DND-41 (cell line): ENCODE measurements at regions not wholly inside any gene's neighbourhood (a gene's known extent, or its start where the extent isn't known, plus 50 kb on each side); places are given as distances from the start of the nearest gene placed in this dataset.

Experiments used
- ATAC-seq: fragments of 200-7000 bp; cut with Tn5 transposase; 3 replicates; pipeline ENCODE4 v1.9.1; 2021; ENCODE audit warnings: low read depth; ENCODE audit not compliant: insufficient read depth
- DNase-seq: peaks from one replicate; pipeline ENCODE4 v3.0.0-alpha.2; 2020
- H2AFZ ChIP-seq: 2 replicates; pipeline ENCODE4 v1.6.0; 2012; ENCODE audit warnings: low read depth, low read length
- H3K27ac ChIP-seq: 2 replicates; pipeline ENCODE4 v1.5.1; 2012; ENCODE audit warnings: low read length, inconsistent platforms
- H3K27me3 ChIP-seq: fragments of 200-600 bp; sonication (generic); 2 replicates; pipeline ENCODE4 v1.6.0; 2012; ENCODE audit warnings: low read length, mild to moderate bottlenecking, inconsistent platforms; ENCODE audit not compliant: insufficient read depth, poor library complexity
- H3K36me3 ChIP-seq: 2 replicates; pipeline ENCODE4 v1.5.1; 2012; ENCODE audit warnings: low read length, inconsistent platforms; ENCODE audit not compliant: insufficient read depth
- H3K4me1 ChIP-seq: 2 replicates; pipeline ENCODE4 v1.5.1; 2012; ENCODE audit warnings: mild to moderate bottlenecking, low read length; ENCODE audit not compliant: insufficient read depth
- H3K4me2 ChIP-seq: 2 replicates; pipeline ENCODE4 v1.6.0; 2012; ENCODE audit warnings: mild to moderate bottlenecking, moderate library complexity, low read length, inconsistent platforms; ENCODE audit not compliant: insufficient read depth
- H3K4me3 ChIP-seq, 2 experiments: fragments of 200-600 bp in 1 of 2; shearing (Covaris generic) in 1 of 2; 2 replicates each; pipeline ENCODE4 v1.5.1; 2012 to 2016; ENCODE audit warnings: inconsistent platforms in 2 of 2, low read length in 2 of 2, mild to moderate bottlenecking in 2 of 2, low read depth in 1 of 2, moderate library complexity in 1 of 2
- H3K79me2 ChIP-seq: 2 replicates; pipeline ENCODE4 v1.6.0; 2012; ENCODE audit warnings: low read length, inconsistent platforms; ENCODE audit not compliant: insufficient read depth
- H3K9ac ChIP-seq: 2 replicates; pipeline ENCODE4 v1.6.0; 2012; ENCODE audit warnings: low read depth, mild to moderate bottlenecking, inconsistent platforms, low read length, moderate library complexity
- H3K9me3 ChIP-seq: 2 replicates; pipeline ENCODE4 v1.5.1; 2012; ENCODE audit warnings: low read length, moderate library complexity, mild to moderate bottlenecking, inconsistent platforms; ENCODE audit not compliant: insufficient read depth, severe bottlenecking
- H4K20me1 ChIP-seq: 2 replicates; pipeline ENCODE4 v1.6.0; 2012; ENCODE audit warnings: low read length; ENCODE audit not compliant: insufficient read depth
- EZH2 ChIP-seq: IDR thresholded peaks from 3 replicates; pipeline ENCODE4 v1.6.1; 2012; ENCODE audit warnings: borderline replicate concordance, low read depth, mild to moderate bottlenecking, moderate library complexity, low read length, inconsistent platforms; ENCODE audit not compliant: severe bottlenecking
- TF ChIP-seq, protein P1 (sequence below): IDR thresholded peaks from 2 replicates; pipeline ENCODE4 v1.5.1; 2012; ENCODE audit warnings: borderline replicate concordance, low read length, moderate library complexity, mild to moderate bottlenecking; ENCODE audit not compliant: poor library complexity, severe bottlenecking; ENCODE audit errors: extremely low read depth

DNA sequence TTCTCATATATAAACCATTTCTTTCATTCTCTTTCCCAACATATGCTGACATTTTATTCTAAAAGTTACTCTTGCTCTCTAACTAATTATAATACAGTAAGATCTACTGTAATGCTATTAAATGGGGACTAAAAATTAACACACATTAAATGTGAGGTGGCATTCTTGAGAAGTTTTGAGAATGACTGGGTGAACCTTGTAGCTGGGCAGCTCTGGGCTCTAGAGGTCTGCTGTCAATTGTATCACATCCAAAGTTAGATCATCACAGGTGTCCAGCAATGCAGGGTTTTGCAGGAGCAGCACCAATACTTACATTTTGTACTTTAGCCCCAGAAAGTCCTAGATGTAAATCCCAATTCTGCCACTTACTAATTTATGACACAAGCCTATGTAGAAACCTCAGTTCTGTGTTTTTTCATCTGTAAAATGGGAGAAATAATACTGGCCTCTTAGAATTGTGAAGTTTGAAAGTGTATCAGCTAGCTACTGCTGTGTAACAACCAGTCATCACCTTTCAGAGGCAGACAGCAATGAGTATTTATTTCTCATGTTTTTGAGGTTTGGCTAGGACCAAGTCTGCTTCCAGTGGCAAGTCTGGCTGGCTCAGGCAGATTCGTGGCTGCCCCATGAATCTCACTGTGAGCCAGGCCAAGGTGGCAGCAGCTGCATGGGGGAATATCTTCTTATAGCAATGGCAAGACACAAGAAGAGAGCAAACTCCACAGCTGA lies 79.6 kb upstream of the EMX2 start:
- no peak overlapping the region for H2AFZ ChIP-seq
- no peaks in the 10 kb centered on the region for H3K36me3 ChIP-seq
- DNase-seq (no peak), ATAC-seq (no peak)
- no peaks in the 10 kb centered on the region for H3K9me3 ChIP-seq
- no peak overlapping the region for H3K9ac ChIP-seq
- H3K27ac ChIP-seq: no peak overlapping the region
- no peaks in the 10 kb centered on the region for H3K79me2 ChIP-seq
- no peaks in the 10 kb centered on the region for H3K4me1 ChIP-seq
- H3K4me2 ChIP-seq: no peak overlapping the region
- H3K27me3 ChIP-seq: no peaks in the 10 kb centered on the region
- H3K4me3 ChIP-seq: no peak overlapping the region
- no peaks in the 10 kb centered on the region for H4K20me1 ChIP-seq
- no peak for TF ChIP-seq EZH2
- TF ChIP-seq, protein P1, sequence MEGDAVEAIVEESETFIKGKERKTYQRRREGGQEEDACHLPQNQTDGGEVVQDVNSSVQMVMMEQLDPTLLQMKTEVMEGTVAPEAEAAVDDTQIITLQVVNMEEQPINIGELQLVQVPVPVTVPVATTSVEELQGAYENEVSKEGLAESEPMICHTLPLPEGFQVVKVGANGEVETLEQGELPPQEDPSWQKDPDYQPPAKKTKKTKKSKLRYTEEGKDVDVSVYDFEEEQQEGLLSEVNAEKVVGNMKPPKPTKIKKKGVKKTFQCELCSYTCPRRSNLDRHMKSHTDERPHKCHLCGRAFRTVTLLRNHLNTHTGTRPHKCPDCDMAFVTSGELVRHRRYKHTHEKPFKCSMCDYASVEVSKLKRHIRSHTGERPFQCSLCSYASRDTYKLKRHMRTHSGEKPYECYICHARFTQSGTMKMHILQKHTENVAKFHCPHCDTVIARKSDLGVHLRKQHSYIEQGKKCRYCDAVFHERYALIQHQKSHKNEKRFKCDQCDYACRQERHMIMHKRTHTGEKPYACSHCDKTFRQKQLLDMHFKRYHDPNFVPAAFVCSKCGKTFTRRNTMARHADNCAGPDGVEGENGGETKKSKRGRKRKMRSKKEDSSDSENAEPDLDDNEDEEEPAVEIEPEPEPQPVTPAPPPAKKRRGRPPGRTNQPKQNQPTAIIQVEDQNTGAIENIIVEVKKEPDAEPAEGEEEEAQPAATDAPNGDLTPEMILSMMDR: no peak

DNA sequence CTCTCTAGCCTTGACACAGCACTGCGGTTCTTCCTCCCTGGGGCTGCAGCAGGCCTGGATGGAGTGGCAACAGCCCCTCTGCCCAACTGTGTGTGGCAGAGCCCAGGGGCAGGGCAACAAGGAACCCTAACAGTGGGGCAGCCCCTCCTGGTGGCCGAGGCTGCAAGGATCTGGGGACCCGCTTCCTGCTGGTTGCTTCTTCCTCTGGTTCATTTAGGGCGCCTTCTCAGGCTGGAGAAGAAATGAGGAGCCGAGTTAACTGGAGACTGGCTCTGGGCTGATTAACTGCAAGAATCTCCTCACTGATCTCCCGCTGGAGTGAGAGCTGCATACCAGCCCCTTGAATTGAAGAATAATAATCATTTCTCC lies 80.1 kb upstream of the EMX2 start:
- Histone ChIP-seq H4K20me1 (no peaks in the 10 kb centered on the region), H3K79me2 (no peaks in the 10 kb centered on the region), H3K9me3 (no peaks in the 10 kb centered on the region), H3K27ac (no peak overlapping the region), H3K27me3 (no peaks in the 10 kb centered on the region), H2AFZ (no peak overlapping the region), H3K4me2 (no peak overlapping the region), H3K9ac (no peak overlapping the region), H3K4me1 (no peaks in the 10 kb centered on the region), H3K36me3 (no peaks in the 10 kb centered on the region), H3K4me3 (no peak overlapping the region)
- DNase-seq (no peak), ATAC-seq (no peak)
- TF ChIP-seq, protein P1: peak; percentile 10
- TF ChIP-seq EZH2: no peak

DNA sequence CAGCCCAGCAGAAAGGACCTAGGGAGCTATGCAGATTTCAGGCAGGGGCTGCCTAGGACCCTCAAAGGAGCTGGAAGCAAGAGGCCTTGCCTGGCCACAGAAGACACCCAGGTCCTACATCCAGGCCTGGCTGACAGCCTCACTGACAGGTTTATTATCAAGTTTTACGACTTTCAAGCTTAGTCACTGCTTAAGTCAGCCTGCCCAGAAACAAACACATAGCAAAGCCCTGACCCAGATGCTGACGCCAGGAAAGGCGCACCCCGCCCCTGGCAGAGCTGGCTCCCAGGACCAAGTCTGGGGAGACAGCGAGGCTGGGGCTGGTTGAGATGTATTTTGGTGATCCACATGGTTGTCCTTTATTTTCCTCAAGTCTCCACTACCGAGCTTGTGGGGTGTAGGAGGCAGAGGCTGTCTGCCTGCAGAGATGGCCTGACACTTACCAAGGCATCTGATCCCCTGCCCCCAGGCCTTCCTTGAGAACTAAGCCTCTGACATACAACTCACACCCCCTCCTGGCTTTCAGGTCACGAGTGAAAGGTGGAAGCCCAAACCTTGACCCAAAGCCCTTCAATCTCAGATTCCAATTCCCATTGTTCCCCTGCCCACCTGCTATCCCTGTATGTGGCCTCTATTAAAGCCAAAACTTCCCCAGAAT lies 80.7 kb upstream of the EMX2 start:
- no peak for TF ChIP-seq EZH2
- TF ChIP-seq, protein P1: no peak
- Histone ChIP-seq H3K9ac (no peak overlapping the region), H3K9me3 (no peaks in the 10 kb centered on the region), H3K4me2 (no peak overlapping the region), H3K79me2 (no peaks in the 10 kb centered on the region), H4K20me1 (no peaks in the 10 kb centered on the region), H3K36me3 (no peaks in the 10 kb centered on the region), H3K4me1 (no peaks in the 10 kb centered on the region), H3K27ac (no peak overlapping the region), H3K27me3 (no peaks in the 10 kb centered on the region), H3K4me3 (no peak overlapping the region), H2AFZ (no peak overlapping the region)
- no peak for DNase-seq
- ATAC-seq: no peak
